ENCODE measurements at regions not wholly inside any gene's neighbourhood (a gene's known extent, or its start where the extent isn't known, plus 50 kb on each side); places are given as distances from the start of the nearest gene placed in this dataset.

GRCh38 chr16:52318302-52319009 is 228.5 kb downstream of the TOX3 start:
- Mint-ChIP-seq H3K4me1 (no peaks in the 10 kb centered on the region), H3K9me3 (peaks cover 14 to 27% (median 26%) of the 10 kb centered on the region in 3 donors), H3K27me3 (no peaks in the 10 kb centered on the region), H3K27ac (no peak overlapping the region), H3K4me3 (no peak overlapping the region), H3K36me3 (no peaks in the 10 kb centered on the region)
- DNase-seq (no peak), ATAC-seq (replicated peaks in 1 of 4) (no peak)
- POLR2A ChIA-PET, result no interaction called here
- Histone ChIP-seq H3K4me1 (ENCODE audit: control insufficient read depth in 1 of 2, extremely low read depth in 1 of 2, insufficient read depth in 2 of 2, low read length in 2 of 2) (no peaks in the 10 kb centered on the region), H3K9me3 (no peaks in the 10 kb centered on the region), H3K27me3 (replicated peaks in 1 of 2; ENCODE audit: control insufficient read depth in 2 of 2, extremely low read depth in 1 of 2, insufficient read depth in 2 of 2, low read length in 1 of 2) (no peaks in the 10 kb centered on the region), H3K36me3 (ENCODE audit: control insufficient read depth in 2 of 2, extremely low read depth in 1 of 2, insufficient read depth in 1 of 2, low read length in 1 of 2) (no peaks in the 10 kb centered on the region), H3K27ac (ENCODE audit: low read length) (no peak overlapping the region), H3K4me3 (ENCODE audit: control insufficient read depth in 1 of 2, extremely low read depth in 1 of 2, low read length in 1 of 2) (no peak overlapping the region)
- CTCF ChIA-PET, result no interaction called here
- WGBS (ENCODE audit: insufficient coverage), result no CpG with 5 or more reads among the region's 2 CpGs

- Histone ChIP-seq H3K36me3 (ENCODE audit: control insufficient read depth in 2 of 2, extremely low read depth in 1 of 2, insufficient read depth in 1 of 2, low read length in 1 of 2) (no peaks in the 10 kb centered on the region), H3K4me3 (ENCODE audit: control insufficient read depth in 1 of 2, extremely low read depth in 1 of 2, low read length in 1 of 2) (no peak overlapping the region), H3K9me3 (no peaks in the 10 kb centered on the region), H3K4me1 (ENCODE audit: control insufficient read depth in 1 of 2, extremely low read depth in 1 of 2, insufficient read depth in 2 of 2, low read length in 2 of 2) (no peaks in the 10 kb centered on the region), H3K27me3 (replicated peaks in 1 of 2; ENCODE audit: control insufficient read depth in 2 of 2, extremely low read depth in 1 of 2, insufficient read depth in 2 of 2, low read length in 1 of 2) (no peaks in the 10 kb centered on the region), H3K27ac (ENCODE audit: low read length) (no peak overlapping the region)
- WGBS (ENCODE audit: insufficient coverage), result no CpG with 5 or more reads among the region's 1 CpG
- Mint-ChIP-seq H3K9me3 (peaks cover 13 to 18% (median 14%) of the 10 kb centered on the region in 3 donors), H3K27ac (no peak overlapping the region), H3K36me3 (no peaks in the 10 kb centered on the region), H3K4me3 (no peak overlapping the region), H3K4me1 (no peaks in the 10 kb centered on the region), H3K27me3 (no peaks in the 10 kb centered on the region)
- CTCF ChIA-PET, result no interaction called here
- no peak for DNase-seq
- POLR2A ChIA-PET, result no interaction called here
- no peak for ATAC-seq (replicated peaks in 1 of 4)
Measured at GRCh38 chr16:52316241-52316640, 230.7 kb downstream of the TOX3 start.

- Mint-ChIP-seq H3K4me1 (no peaks in the 10 kb centered on the region), H3K27me3 (no peaks in the 10 kb centered on the region), H3K9me3 (peaks cover 6 to 21% (median 9%) of the 10 kb centered on the region in 3 donors), H3K4me3 (no peak overlapping the region), H3K36me3 (no peaks in the 10 kb centered on the region), H3K27ac (no peak overlapping the region)
- no CpG with 5 or more reads among the region's 1 CpG for WGBS (ENCODE audit: insufficient coverage)
- ATAC-seq (replicated peaks in 1 of 4) (no peak), DNase-seq (no peak)
- ChIA-PET POLR2A (no interaction called here), CTCF (no interaction called here)
- no peaks in the 10 kb centered on the region for H3K4me1 ChIP-seq (ENCODE audit: control insufficient read depth in 1 of 2, extremely low read depth in 1 of 2, insufficient read depth in 2 of 2, low read length in 2 of 2)
- H3K27me3 ChIP-seq (replicated peaks in 1 of 2; ENCODE audit: control insufficient read depth in 2 of 2, extremely low read depth in 1 of 2, insufficient read depth in 2 of 2, low read length in 1 of 2), result no peaks in the 10 kb centered on the region
- no peak overlapping the region for H3K4me3 ChIP-seq (ENCODE audit: control insufficient read depth in 1 of 2, extremely low read depth in 1 of 2, low read length in 1 of 2)
- no peak overlapping the region for H3K27ac ChIP-seq (ENCODE audit: low read length)
- no peaks in the 10 kb centered on the region for H3K9me3 ChIP-seq
- no peaks in the 10 kb centered on the region for H3K36me3 ChIP-seq (ENCODE audit: control insufficient read depth in 2 of 2, extremely low read depth in 1 of 2, insufficient read depth in 1 of 2, low read length in 1 of 2)
Measured at GRCh38 chr16:52312716-52313115, 234.2 kb downstream of the TOX3 start.

- H3K4me1 Mint-ChIP-seq, result no peaks in the 10 kb centered on the region
- no peak overlapping the region for H3K4me3 ChIP-seq (ENCODE audit: control insufficient read depth in 1 of 2, extremely low read depth in 1 of 2, low read length in 1 of 2)
- H3K9me3 ChIP-seq, result no peaks in the 10 kb centered on the region
- POLR2A ChIA-PET, result no interaction called here
- 89% methylated on average over 3 of the region's 6 CpGs for WGBS (ENCODE audit: insufficient coverage)
- no peaks in the 10 kb centered on the region for H3K4me1 ChIP-seq (ENCODE audit: control insufficient read depth in 1 of 2, extremely low read depth in 1 of 2, insufficient read depth in 2 of 2, low read length in 2 of 2)
- H3K27ac Mint-ChIP-seq, result no peak overlapping the region
- no peaks in the 10 kb centered on the region for H3K27me3 Mint-ChIP-seq
- DNase-seq (no peak), ATAC-seq (replicated peaks in 1 of 4) (no peak)
- CTCF ChIA-PET, result no interaction called here
- no peaks in the 10 kb centered on the region for H3K36me3 Mint-ChIP-seq
- peaks cover 5 to 15% (median 8%) of the 10 kb centered on the region in 3 donors for H3K9me3 Mint-ChIP-seq
- H3K4me3 Mint-ChIP-seq, result no peak overlapping the region
- H3K27ac ChIP-seq (ENCODE audit: low read length), result no peak overlapping the region
- H3K27me3 ChIP-seq (replicated peaks in 1 of 2; ENCODE audit: control insufficient read depth in 2 of 2, extremely low read depth in 1 of 2, insufficient read depth in 2 of 2, low read length in 1 of 2), result no peaks in the 10 kb centered on the region
- no peaks in the 10 kb centered on the region for H3K36me3 ChIP-seq (ENCODE audit: control insufficient read depth in 2 of 2, extremely low read depth in 1 of 2, insufficient read depth in 1 of 2, low read length in 1 of 2)
Measured at GRCh38 chr16:52309446-52310416, 237.2 kb downstream of the TOX3 start.

- DNase-seq (no peak), ATAC-seq (replicated peaks in 1 of 4) (no peak)
- Mint-ChIP-seq H3K27me3 (no peaks in the 10 kb centered on the region), H3K27ac (no peak overlapping the region), H3K4me3 (no peak overlapping the region), H3K4me1 (no peaks in the 10 kb centered on the region), H3K36me3 (no peaks in the 10 kb centered on the region), H3K9me3 (peaks cover 3 to 12% (median 11%) of the 10 kb centered on the region in 3 donors)
- ChIA-PET POLR2A (no interaction called here), CTCF (no interaction called here)
- Histone ChIP-seq H3K36me3 (ENCODE audit: control insufficient read depth in 2 of 2, extremely low read depth in 1 of 2, insufficient read depth in 1 of 2, low read length in 1 of 2) (no peaks in the 10 kb centered on the region), H3K4me3 (ENCODE audit: control insufficient read depth in 1 of 2, extremely low read depth in 1 of 2, low read length in 1 of 2) (no peak overlapping the region), H3K27me3 (replicated peaks in 1 of 2; ENCODE audit: control insufficient read depth in 2 of 2, extremely low read depth in 1 of 2, insufficient read depth in 2 of 2, low read length in 1 of 2) (no peaks in the 10 kb centered on the region), H3K9me3 (no peaks in the 10 kb centered on the region), H3K27ac (ENCODE audit: low read length) (no peak overlapping the region), H3K4me1 (ENCODE audit: control insufficient read depth in 1 of 2, extremely low read depth in 1 of 2, insufficient read depth in 2 of 2, low read length in 2 of 2) (no peaks in the 10 kb centered on the region)
- 78% methylated on average over 2 of the region's 3 CpGs for WGBS (ENCODE audit: insufficient coverage)
Measured at GRCh38 chr16:52308051-52308450, 238.9 kb downstream of the TOX3 start.

- peaks cover 0 to 11% (median 6%) of the 10 kb centered on the region in 3 donors for H3K9me3 Mint-ChIP-seq
- Histone ChIP-seq H3K27me3 (replicated peaks in 1 of 2; ENCODE audit: control insufficient read depth in 2 of 2, extremely low read depth in 1 of 2, insufficient read depth in 2 of 2, low read length in 1 of 2) (no peaks in the 10 kb centered on the region), H3K4me1 (ENCODE audit: control insufficient read depth in 1 of 2, extremely low read depth in 1 of 2, insufficient read depth in 2 of 2, low read length in 2 of 2) (no peaks in the 10 kb centered on the region), H3K4me3 (ENCODE audit: control insufficient read depth in 1 of 2, extremely low read depth in 1 of 2, low read length in 1 of 2) (no peak overlapping the region), H3K9me3 (no peaks in the 10 kb centered on the region), H3K27ac (ENCODE audit: low read length) (no peak overlapping the region), H3K36me3 (ENCODE audit: control insufficient read depth in 2 of 2, extremely low read depth in 1 of 2, insufficient read depth in 1 of 2, low read length in 1 of 2) (no peaks in the 10 kb centered on the region)
- no peaks in the 10 kb centered on the region for H3K27me3 Mint-ChIP-seq
- H3K36me3 Mint-ChIP-seq, result no peaks in the 10 kb centered on the region
- DNase-seq, result no peak
- no peak for ATAC-seq (replicated peaks in 1 of 4)
- ChIA-PET CTCF (no interaction called here), POLR2A (no interaction called here)
- H3K4me3 Mint-ChIP-seq, result no peak overlapping the region
- no peaks in the 10 kb centered on the region for H3K4me1 Mint-ChIP-seq
- no peak overlapping the region for H3K27ac Mint-ChIP-seq
- 50% methylated on average over 1 of the region's 4 CpGs for WGBS (ENCODE audit: insufficient coverage)
Measured at GRCh38 chr16:52301026-52301425, 245.9 kb downstream of the TOX3 start.
